ENCODE measurements at regions not wholly inside any gene's neighbourhood (a gene's known extent, or its start where the extent isn't known, plus 50 kb on each side); places are given as distances from the start of the nearest gene placed in this dataset.

DNA sequence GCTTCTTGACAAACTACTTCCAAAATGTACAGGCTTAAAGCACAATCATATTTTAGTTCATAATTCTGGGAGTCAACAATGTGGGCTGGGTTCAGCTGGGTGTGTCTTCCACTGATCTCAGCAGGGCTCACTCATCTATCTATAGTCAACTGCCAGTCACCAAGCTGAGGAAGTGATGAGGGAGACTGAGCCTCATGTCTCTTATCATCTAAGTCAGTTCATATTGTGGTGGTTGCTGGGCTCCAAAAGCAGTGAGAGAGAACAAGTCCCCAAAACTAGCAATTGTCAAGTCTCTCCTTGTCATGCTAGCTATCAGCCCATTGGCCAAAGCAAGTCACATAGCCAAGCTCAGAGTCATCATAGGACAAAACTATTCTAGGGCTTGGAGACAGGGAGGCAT lies 465.9 kb upstream of the ARID1B start:
- no peak for DNase-seq (ENCODE audit: low read depth in 2 of 3, low spot score in 2 of 3)

- no peak for DNase-seq (ENCODE audit: low read depth in 2 of 3, low spot score in 2 of 3)
Measured at GRCh38 chr6:156310701-156311100, 466.5 kb upstream of the ARID1B start.

GRCh38 chr6:156309017-156309416 lies 468.2 kb upstream of the ARID1B start:
- DNase-seq (ENCODE audit: low read depth in 2 of 3, low spot score in 2 of 3) = no peak

- no peak for DNase-seq (ENCODE audit: low read depth in 2 of 3, low spot score in 2 of 3)
Measured at GRCh38 chr6:156308604-156309003, 468.6 kb upstream of the ARID1B start.

DNA sequence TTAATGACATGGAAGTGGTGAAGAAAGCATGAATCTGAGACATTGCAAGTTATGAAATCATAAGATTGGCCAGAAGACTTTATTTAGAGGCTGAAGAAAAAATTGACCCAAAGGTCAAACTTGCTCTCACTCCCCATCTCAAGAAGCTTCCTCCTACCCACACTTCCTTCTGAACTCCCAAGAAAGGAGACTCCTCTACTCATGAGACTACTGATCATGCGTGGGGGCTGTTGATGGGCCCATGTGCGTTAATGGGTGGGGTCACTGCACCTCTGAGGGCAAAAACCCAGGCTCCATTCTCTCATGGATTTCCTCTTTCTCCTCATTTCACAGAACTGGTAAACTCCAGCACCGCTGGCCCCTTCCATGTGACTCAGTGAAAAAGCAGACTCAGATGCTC lies 470.6 kb upstream of the ARID1B start:
- DNase-seq (ENCODE audit: low read depth in 2 of 3, low spot score in 2 of 3) = no peak

- no peak for DNase-seq (ENCODE audit: low read depth in 2 of 3, low spot score in 2 of 3)
Measured at GRCh38 chr6:156283091-156283490, 494.1 kb upstream of the ARID1B start.

DNA sequence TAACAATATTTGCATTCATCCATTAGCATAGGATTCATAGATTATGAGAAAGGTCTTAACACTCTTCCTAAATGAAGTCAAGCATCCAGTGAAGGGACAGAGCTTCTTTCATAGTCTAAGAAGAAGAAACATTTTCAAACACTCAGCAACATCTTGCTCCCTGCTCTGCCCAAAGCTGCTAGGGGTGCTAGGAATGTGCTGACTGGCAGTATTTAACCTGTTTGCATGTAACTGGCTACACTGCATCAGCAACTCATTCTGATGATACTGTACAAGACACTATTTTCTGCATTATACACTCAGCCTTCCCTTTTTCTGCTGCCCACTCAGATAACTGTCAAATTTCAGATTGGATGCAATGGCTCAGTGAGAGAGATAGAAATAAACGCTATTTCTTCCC lies 495.1 kb upstream of the ARID1B start:
- DNase-seq (ENCODE audit: low read depth in 2 of 3, low spot score in 2 of 3) = no peak

- no peak for DNase-seq (ENCODE audit: low read depth in 2 of 3, low spot score in 2 of 3)
Measured at GRCh38 chr6:156281266-156281665, 495.9 kb upstream of the ARID1B start.

DNA sequence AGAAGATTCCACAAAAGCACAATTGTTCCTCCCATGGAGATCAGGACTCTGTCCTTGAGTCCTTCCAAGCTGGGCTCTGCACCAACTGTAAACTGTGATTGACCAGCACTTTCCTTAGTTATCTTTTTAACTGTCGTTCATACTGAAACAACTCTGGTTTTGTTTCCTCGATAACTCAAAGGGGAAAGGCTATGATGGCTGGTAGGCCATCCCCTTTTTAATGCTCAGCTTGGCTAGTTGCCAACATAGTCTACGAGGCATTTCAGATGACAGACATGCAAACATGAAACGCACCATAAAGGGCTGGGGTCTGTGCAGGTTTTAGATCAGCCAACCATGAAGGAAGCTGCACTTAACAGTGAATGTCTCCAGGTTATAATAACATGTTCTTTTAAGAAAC lies 497.1 kb upstream of the ARID1B start:
- no peak for DNase-seq (ENCODE audit: low read depth in 2 of 3, low spot score in 2 of 3)

DNA sequence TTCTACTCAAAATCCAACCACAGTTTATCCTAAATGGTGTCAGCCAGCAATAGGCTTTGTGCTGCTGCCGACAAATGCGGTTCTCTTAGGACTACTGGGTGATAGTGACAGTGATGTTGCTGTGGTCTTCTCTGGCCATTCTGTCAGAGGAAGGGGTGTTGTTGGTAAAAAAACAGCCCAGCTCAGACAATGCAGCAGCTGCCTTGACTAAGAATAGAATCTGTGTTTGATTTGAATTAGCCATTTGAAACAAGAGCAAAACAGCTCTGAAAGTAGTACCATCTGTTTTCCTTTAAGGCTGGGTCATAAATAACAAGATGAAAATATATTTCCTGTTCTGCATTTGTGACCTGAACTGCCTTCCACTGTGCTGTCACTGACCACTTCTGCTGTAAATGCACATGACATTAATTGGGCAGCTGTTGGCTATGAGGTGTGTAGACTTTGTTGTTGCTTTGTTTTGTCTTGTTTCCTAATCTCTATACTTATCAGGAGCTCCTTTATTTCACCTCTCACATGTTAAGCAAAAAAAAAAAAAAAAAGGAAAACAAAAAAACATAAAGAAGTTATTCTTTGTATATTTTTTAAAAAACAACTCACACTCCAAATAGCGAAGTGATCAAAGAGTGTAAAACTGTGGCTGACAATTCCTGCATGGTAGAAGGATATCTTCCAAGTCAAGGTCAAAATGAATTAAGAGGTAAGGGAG lies 497.8 kb upstream of the ARID1B start:
- no peak for DNase-seq (ENCODE audit: low read depth in 2 of 3, low spot score in 2 of 3)

DNA sequence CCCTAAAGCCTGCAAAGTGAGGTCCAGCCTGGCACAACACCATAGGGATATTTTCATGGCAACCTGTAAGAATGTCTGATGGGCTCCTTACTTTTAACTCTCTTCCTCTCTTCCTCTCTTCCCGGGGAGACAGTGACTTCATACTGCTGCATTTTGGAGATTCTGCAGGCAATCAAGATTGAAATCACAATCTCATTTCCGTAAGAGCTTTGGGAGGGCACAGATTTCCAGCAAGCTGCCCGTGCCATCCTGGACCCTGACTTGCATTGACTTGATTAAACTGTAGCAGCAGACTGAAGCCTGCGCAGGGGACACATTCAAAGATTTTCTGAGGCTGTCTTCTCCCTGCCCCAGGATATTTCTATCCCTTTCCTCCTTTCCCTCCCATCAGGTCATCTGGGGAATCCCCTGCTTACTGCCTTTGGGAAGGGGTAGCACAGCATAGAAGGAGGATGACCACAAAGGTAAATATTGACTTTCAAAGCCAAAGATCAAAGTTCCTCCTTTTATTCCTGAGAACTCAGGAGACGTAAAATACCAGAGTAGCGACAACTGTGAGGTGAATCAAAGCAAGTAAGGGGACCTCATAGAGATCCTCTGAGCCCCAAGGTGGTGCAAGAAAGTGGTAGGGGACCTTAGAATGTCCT lies 504.0 kb upstream of the ARID1B start:
- DNase-seq (ENCODE audit: low read depth in 2 of 3, low spot score in 2 of 3) = no peak

DNA sequence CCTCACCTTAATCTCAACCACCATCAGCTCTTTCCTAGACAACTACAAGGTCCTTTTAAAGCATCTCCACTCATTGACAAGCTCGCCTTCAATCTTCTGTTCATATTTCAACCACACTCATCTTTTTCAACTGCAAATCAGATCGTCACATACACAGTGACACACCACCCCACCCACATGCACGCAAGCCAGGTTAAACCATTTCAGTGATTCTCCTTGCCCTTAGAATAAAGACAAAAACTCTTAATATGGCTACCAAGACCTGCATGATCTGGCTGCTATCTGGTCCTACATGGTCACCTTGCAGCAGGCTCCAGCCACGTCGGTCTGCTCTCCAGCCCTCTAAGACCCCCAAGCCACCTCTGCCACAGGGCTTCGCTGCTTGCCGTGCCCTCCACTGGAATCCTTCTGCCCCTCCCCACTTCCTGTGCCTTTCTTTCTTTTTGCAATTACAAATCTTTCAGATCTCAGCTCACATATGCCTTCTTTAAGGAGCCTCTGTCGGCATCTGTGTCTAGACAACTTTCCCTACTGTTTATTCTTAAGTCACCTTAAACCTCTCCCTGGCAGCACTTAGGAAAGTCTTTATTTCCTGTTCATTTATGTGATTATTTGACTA lies 507.3 kb upstream of the ARID1B start:
- DNase-seq (ENCODE audit: low read depth in 2 of 3, low spot score in 2 of 3) = no peak

- DNase-seq (ENCODE audit: low read depth in 2 of 3, low spot score in 2 of 3) = no peak
Measured at GRCh38 chr6:156268849-156269248, 508.3 kb upstream of the ARID1B start.

GRCh38 chr6:156262014-156262413 lies 515.2 kb upstream of the ARID1B start:
- DNase-seq (ENCODE audit: low read depth in 2 of 3, low spot score in 2 of 3) = no peak

DNA sequence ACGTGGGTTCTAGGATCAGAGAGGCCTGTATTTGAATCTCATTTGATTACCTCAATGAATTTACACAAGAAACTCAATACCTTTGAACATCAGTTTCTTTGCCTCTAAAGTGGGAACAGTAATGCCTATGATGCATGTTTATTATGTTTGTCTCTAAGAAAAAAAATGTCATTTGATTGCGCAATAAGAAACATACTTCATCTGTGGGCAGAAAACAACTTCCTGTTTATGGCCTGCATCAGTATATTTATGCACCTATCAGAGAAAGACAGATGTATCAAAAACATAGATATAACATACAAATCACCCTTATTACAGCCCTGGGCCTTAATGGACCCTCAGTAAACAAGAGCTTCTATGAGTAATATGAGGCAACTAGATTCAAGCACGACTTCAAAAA lies 516.4 kb upstream of the ARID1B start:
- no peak for DNase-seq (ENCODE audit: low read depth in 2 of 3, low spot score in 2 of 3)

GRCh38 chr6:156258981-156259380 lies 518.2 kb upstream of the ARID1B start:
- DNase-seq (ENCODE audit: low read depth in 2 of 3, low spot score in 2 of 3) = no peak

DNA sequence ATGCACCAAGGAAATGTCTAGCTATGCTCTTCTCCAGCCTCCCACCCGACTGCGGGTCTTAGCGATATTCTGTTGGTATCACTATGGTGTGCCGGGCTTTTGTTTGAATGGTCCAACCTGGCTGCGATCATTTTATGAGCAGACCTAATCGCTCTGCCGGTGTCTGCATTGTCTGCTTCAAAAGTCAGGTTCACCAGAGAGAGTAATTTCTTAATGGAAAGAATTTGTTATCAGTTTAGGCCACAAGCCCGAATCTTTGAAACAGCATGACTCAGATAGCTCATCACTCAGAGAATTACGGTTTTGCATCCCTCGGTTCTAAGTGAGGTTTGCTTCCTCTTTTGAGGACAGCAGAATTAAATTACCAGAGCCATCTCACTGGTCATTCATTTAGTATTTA lies 521.0 kb upstream of the ARID1B start:
- no peak for DNase-seq (ENCODE audit: low read depth in 2 of 3, low spot score in 2 of 3)

DNA sequence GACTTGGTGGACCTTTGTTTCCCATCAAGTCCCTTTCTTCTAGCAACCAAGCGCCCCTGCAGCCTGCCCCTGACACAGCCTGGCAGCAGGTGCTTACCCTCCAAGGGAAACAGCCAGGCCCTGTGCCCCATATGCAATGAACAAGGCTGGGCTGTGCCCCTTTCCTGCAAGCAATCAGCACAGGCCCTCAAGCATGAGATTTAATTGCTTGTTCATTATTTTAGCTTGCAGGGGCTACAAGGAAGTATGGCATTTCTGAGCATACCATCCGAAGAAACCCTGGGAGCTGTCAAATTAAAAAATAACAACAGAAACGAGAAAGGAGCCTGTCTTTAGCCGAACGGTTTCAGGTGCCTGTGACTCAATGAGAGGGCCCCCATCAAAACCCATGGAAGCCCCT lies 522.9 kb upstream of the ARID1B start:
- no peak for DNase-seq (ENCODE audit: low read depth in 2 of 3, low spot score in 2 of 3)

GRCh38 chr6:156250593-156250992 lies 526.6 kb upstream of the ARID1B start:
- no peak for DNase-seq (ENCODE audit: low read depth in 2 of 3, low spot score in 2 of 3)

DNA sequence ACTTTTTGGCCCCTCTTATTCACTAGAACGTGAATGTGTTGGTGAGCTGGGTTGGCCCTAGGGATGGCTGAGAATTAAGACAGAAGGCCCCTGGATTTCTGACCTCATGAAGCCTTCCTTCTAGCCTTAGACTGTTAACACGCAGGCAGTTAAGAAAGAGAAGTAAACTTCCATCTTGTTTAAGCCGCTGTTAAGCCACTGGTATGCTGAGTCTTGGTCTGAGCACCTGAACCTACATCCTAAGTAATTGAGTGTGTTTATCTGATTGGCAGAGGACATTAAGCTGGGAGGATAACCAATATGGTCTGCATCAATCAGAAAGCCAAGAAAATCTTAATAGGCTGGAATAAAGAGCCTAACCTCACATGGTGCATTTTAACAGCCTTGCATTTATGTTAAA lies 535.0 kb upstream of the ARID1B start:
- no peak for DNase-seq (ENCODE audit: low read depth in 2 of 3, low spot score in 2 of 3)

- no peak for DNase-seq (ENCODE audit: low read depth in 2 of 3, low spot score in 2 of 3)
Measured at GRCh38 chr6:156231026-156231765, 546.0 kb upstream of the ARID1B start.

- no peak for DNase-seq (ENCODE audit: low read depth in 2 of 3, low spot score in 2 of 3)
Measured at GRCh38 chr6:156219973-156220372, 557.2 kb upstream of the ARID1B start.
